LNCaP clone FGC (cell line): ENCODE measurements at regions not wholly inside any gene's neighbourhood (a gene's known extent, or its start where the extent isn't known, plus 50 kb on each side); places are given as distances from the start of the nearest gene placed in this dataset.

Experiments used
- DNase-seq: peaks from one replicate; pipeline ENCODE4 v3.0.0-alpha.2; 2011; ENCODE audit warnings: low read depth
- H3K4me3 ChIP-seq: 2 replicates; pipeline ENCODE4 v1.5.1; 2011; ENCODE audit warnings: mild to moderate bottlenecking, low read depth, low read length, control low read depth
- TF ChIP-seq, protein P1 (sequence below): IDR thresholded peaks from 2 replicates; pipeline ENCODE4 v1.5.1; 2012; ENCODE audit warnings: mild to moderate bottlenecking; ENCODE audit not compliant: control insufficient read depth, insufficient read depth; ENCODE audit errors: extremely low read depth

GRCh38 chr21:25426580-25426979, 180.7 kb downstream of the MRPL39 start:
- TF ChIP-seq, protein P1, sequence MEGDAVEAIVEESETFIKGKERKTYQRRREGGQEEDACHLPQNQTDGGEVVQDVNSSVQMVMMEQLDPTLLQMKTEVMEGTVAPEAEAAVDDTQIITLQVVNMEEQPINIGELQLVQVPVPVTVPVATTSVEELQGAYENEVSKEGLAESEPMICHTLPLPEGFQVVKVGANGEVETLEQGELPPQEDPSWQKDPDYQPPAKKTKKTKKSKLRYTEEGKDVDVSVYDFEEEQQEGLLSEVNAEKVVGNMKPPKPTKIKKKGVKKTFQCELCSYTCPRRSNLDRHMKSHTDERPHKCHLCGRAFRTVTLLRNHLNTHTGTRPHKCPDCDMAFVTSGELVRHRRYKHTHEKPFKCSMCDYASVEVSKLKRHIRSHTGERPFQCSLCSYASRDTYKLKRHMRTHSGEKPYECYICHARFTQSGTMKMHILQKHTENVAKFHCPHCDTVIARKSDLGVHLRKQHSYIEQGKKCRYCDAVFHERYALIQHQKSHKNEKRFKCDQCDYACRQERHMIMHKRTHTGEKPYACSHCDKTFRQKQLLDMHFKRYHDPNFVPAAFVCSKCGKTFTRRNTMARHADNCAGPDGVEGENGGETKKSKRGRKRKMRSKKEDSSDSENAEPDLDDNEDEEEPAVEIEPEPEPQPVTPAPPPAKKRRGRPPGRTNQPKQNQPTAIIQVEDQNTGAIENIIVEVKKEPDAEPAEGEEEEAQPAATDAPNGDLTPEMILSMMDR, result no peak
- no peak for DNase-seq
- H3K4me3 ChIP-seq, result no peak overlapping the region

DNA sequence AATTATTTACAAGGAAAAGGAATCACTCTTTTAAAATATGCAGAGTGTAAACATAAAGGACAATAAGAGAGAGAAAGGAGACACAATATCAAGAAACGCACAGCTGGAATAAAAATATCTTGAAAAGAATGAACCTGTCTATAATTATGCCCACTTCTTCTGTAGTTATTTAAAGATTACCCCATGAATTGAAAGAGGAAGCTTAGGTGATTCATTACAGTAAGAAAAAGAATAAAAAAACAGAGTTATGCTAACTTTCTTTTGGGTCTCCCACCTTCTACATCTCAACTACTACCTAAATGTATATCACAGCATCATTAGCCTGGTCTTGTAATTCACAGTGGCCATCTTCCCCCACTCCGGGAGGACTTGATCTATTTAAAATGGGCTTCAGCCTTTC, 182.1 kb downstream of the MRPL39 start:
- H3K4me3 ChIP-seq, result no peak overlapping the region
- TF ChIP-seq, protein P1, result no peak
- no peak for DNase-seq

- H3K4me3 ChIP-seq, result no peak overlapping the region
- TF ChIP-seq, protein P1, result no peak
- no peak for DNase-seq
Observed at GRCh38 chr21:25424634-25425033, 182.6 kb downstream of the MRPL39 start.

DNA sequence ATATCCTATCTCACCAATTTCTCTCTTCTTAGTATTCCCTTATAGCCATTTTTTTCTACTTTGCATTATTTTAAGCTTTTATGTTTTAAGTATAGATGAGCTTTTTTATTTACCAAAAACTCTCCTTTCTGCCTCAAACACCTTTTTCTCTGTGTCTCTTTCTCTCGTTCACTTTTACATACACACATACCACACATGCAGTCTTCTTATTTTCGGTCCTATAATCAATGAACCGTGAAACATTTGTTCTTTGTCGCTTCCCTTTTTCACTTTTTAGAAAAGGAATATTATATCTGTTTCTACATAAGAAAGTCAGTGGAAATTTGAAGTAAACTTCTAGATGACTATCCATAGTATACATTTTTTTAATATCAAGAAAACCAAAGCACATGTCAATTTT, 183.2 kb downstream of the MRPL39 start:
- no peak for DNase-seq
- TF ChIP-seq, protein P1, result no peak
- no peak overlapping the region for H3K4me3 ChIP-seq

DNA sequence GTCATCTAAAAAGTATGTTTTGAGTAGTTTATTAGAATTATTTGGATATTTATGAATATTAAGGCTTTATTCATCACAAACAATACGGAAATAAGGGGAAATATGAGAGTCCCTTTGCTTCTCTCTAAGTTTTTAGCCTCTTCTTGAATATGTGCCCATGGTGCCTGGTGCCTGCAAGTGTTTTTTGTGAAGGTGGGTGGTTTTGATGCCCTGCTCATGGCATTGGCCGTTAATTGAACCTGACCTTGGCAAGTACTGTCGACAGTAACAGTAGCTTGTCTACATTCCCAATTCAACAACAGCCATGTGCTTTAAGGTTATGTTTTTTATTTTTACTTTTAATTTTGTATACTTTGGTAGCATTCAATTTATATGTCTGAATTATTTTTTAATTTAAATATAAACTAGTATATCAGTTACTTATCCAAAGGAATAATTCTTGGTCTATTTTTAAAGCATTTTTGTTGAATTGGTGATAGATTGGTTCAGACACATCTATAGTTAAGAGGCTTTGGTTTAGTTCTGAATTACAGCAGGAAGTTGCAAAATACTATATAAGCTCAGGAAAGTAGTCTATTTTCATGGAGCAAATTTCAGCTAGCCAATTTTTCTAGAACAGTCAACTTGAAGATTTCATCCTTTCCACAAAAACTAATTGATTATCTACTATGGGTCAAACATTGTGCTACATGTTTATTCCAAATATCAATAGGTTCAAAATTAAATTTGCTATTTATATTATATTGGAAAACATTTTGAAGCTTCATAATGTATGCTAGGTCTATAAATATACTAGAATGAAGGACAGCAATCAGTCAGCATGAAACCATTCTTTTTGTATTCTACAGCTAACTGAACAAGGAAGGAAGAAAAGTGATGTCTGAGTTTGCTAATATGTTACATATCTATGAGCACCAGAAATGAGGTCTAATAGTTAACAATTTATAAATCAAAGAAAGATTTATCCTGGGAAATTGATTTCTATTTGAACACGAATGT, 184.4 kb downstream of the MRPL39 start:
- TF ChIP-seq, protein P1, result no peak
- no peak overlapping the region for H3K4me3 ChIP-seq
- DNase-seq, result no peak

DNA sequence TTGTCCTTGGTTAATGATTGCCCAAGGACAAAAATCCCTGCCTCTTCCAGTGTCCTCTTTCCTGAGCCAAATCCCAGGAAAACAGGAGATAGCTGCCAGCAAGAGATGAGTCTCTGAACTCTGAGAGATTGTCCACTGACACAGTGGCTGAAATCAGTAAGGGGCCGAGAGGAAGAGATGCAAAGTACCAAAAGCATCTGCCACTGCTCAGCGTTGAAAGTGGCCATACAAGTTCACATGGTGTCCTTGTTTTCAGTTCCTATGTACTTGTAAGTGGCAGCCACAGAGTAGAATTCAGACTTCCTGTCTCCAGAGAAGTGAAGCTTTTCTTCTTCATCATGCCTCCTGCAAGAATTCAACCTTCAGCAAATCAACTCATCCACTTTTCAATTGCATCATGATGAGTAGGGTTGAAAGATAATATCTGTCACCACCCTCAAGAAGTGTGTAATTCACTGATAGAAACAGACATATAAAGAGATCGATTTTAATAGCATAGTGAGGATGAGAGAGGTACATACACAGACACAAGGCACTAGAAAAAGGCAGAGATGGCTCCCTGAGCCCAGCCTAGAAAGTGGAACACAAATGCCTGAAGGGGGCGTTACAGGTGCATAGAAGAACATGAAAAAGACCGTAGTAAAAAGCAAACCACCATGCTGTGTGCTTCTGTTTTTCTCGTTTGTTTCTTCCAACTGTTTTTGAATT, 185.8 kb downstream of the MRPL39 start:
- TF ChIP-seq, protein P1, result peak; percentile 50
- DNase-seq, result peak; percentile 4
- no peak overlapping the region for H3K4me3 ChIP-seq

DNA sequence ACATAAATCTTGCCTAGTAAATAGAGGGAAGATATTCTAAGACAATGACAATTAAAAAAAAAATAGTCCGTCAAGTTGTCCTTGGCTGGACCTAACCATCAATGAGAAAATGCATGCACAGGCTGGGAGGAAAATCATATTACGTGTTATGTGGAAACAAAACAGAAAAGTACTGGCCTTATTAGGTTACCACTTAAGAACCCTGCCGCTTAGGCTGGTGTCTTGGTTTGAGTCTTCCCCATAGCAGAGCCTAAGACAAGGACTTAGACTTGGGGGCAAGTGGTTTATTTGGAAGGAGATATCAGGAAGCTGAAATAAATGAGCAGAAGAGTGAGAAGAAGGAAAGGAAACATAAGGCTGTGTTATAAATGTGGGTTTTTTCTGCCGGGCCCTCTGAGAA, 186.4 kb downstream of the MRPL39 start:
- TF ChIP-seq, protein P1, result no peak
- DNase-seq, result no peak
- H3K4me3 ChIP-seq, result no peak overlapping the region
